Astrocyte of the spinal cord (primary cell): ENCODE measurements at regions not wholly inside any gene's neighbourhood (a gene's known extent, or its start where the extent isn't known, plus 50 kb on each side); places are given as distances from the start of the nearest gene placed in this dataset.

Experiments
- DNase-seq: peaks from one replicate; pipeline ENCODE4 v3.0.0; 2011; ENCODE audit warnings: low read depth, low spot score
- H3K4me3 ChIP-seq: 2 replicates; pipeline ENCODE4 v1.5.1; 2011; ENCODE audit warnings: low read depth, mild to moderate bottlenecking, low read length, moderate library complexity
- CTCF ChIP-seq: IDR thresholded peaks from 2 replicates; pipeline ENCODE4 v1.5.1; 2012; ENCODE audit warnings: low read depth, mild to moderate bottlenecking, low read length, inconsistent platforms
- in situ Hi-C: cut with HindIII; loops from 2 replicates; pipeline ENCODE4 v1.10.0; 2017; ENCODE audit warnings: low sequenced_read_pairs

DNA sequence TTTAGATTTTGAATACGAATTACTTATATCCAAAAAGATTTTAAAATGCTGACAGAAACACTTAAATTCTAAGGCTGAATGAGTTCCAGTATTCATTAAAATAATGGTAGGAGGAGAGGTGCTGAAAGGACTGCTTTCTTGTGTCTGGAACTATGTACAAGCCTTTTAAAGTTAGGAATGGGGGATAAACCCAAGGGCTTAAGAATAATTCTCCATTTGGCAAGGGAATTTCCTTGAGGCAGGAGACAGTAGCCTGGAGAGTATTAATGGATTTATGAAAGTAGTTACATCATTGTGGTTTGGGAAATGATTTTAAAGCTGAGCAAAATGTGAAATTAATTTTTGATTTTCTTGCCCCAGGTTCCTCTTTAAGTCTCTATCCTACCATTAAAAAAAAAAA, 266.5 kb upstream of the KCNIP4 start:
- TF ChIP-seq CTCF: no peak

GRCh38 chr4:22203711-22204011, 255.1 kb upstream of the KCNIP4 start:
- TF ChIP-seq CTCF: no peak
- no peak overlapping the region for H3K4me3 ChIP-seq
- in situ Hi-C loops: no loop called here
- DNase-seq: no peak

More for the DNA sequence above, 266.5 kb upstream of the KCNIP4 start:
- no peak for DNase-seq
- in situ Hi-C loops: no loop called here
- H3K4me3 ChIP-seq: no peak overlapping the region

DNA sequence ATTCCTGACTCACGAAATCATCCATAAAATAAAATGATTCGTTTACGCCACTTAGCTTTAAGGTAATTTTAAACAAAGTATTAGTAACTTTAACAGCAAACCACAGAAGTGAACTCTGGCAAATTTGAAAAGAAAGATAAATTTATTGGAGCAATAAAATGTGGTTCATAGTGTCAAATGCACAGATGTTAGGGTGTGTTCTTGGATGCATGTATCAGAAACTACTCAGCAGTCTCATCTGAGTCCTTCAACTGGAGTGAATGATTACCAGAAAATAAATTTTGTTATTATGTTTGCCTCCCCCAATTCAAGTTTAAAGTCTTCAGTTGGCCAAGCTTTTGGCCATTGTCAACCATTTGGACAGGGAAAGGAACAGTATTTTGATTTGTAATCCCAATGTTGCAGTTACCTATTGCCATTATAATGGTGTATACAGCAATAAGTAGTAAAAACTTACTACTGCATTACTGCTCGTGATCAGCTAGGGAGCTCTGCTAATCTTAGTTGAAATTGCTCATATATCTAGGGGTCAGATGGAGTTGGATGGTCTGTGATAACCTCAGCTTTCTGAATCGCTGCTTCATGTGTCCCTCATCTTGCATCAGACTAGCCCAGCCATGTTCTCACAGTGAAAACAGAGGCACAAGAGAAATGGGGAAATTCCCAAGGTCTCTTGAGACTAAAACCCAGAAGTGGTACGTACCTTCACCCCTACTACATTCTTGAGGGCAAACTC, 254.6 kb upstream of the KCNIP4 start:
- no peak for DNase-seq
- no peak for TF ChIP-seq CTCF
- in situ Hi-C loops: no loop called here
- no peak overlapping the region for H3K4me3 ChIP-seq

- H3K4me3 ChIP-seq: no peak overlapping the region
- no peak for DNase-seq
- no peak for TF ChIP-seq CTCF
- in situ Hi-C loops: no loop called here
Measured at GRCh38 chr4:22202246-22202974, 253.8 kb upstream of the KCNIP4 start.

DNA sequence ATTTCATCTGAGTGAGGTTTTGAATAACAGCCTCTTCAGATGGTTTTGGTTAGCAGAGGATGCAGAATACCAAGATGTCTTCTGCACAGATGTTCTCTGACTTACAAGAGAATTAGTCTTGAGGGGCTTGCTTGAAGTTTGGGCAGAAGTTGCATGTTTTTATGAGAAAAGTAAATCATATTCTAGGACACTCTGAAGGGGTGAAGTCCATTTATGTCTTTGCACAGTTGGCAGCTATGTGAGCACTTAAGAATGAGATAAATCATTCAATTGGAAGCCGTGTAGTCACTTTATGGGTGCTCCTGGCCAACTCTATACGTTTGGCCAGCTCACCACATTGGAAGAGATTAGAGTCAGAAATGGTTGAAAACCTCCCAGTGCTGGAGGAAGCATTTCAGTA, 252.7 kb upstream of the KCNIP4 start:
- TF ChIP-seq CTCF: no peak
- in situ Hi-C loops: no loop called here
- H3K4me3 ChIP-seq: no peak overlapping the region
- DNase-seq: no peak

DNA sequence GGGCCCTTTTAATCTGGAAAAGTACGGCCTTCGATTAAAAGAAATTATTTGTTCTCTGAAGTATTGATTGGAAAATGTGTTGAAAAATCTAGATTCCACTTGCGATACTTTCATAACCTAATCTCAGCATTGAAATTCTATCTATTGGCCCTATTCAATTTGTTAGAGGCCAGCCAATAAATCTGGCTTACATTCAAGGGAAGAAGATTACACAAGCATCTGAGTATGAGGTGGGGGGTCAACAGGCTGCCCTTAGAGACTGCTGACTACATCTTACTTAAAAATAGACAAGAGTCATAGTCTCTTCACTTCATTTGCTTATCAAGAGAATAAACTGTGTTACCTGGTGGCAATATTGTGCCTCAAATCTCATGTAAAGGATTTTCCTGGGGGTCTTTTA, 248.0 kb upstream of the KCNIP4 start:
- no peak overlapping the region for H3K4me3 ChIP-seq
- DNase-seq: no peak
- TF ChIP-seq CTCF: no peak
- in situ Hi-C loops: no loop called here
